Adrenal gland (tissue), 9 donors: ENCODE measurements at regions not wholly inside any gene's neighbourhood (a gene's known extent, or its start where the extent isn't known, plus 50 kb on each side); places are given as distances from the start of the nearest gene placed in this dataset.

Source experiments
- DNase-seq, 7 donors: peaks; one replicate each; pipeline ENCODE4 v3.0.0-alpha.2; 2019 to 2020
- H3K27ac ChIP-seq, 5 donors: fragments of 200-600 bp; sonication (generic) in 4 of 5; 1 replicate in 3 of 5; 2 replicates in 2 of 5; pipeline versions ENCODE4 v1.5.1 to v1.8.0; 2016 to 2020; ENCODE audit warnings: mild to moderate bottlenecking in 1 of 5
- H3K27me3 ChIP-seq: fragments of 200-600 bp; 2 replicates; pipeline ENCODE4 v1.8.0; 2021
- H3K36me3 ChIP-seq, 2 donors: fragments of 200-600 bp; replicated peaks in 1 of 2; 1 replicate in 1 of 2; 2 replicates in 1 of 2; pipeline versions ENCODE4 v1.5.1 to v1.8.0; 2018 to 2022
- H3K4me1 ChIP-seq, 2 donors: fragments of 200-600 bp; replicated peaks in 1 of 2; 1 replicate in 1 of 2; 2 replicates in 1 of 2; pipeline versions ENCODE4 v1.5.1 to v1.8.0; 2018 to 2021
- H3K4me3 ChIP-seq, 4 donors: fragments of 200-600 bp; sonication (generic) in 3 of 4; one replicate each; pipeline ENCODE4 v1.5.1; 2016 to 2018
- H3K9me3 ChIP-seq, 3 donors: fragments of 200-600 bp; sonication (generic) in 1 of 3; replicated peaks in 1 of 3; 1 replicate in 2 of 3; 2 replicates in 1 of 3; pipeline versions ENCODE4 v1.5.1 to v1.8.0; 2016 to 2021
- POLR2A ChIP-seq, 2 donors: fragments of 450-650 bp; IDR thresholded peaks; one replicate each; pipeline ENCODE4 v1.6.1; 2017; ENCODE audit warnings: antibody characterized with exemption in 2 of 2, mild to moderate bottlenecking in 2 of 2, moderate library complexity in 1 of 2
- WGBS, 4 donors: extraction: QIAGEN DNeasy Blood & Tissue Kit in 2 of 4; methylation state at CpG; one replicate each; pipeline versions ENCODE4 v1.1.5 to v1.1.7; 2013 to 2017; 5-methylcytosine and 5-hydroxymethylcytosine counted together
- intact Hi-C, 2 donors: fragments of 100-400 bp; cut with DNase I; formaldehyde crosslinking; loops; one replicate each; pipeline versions ENCODE4 v1.14.1 to v1.15.0; 2022 to 2023
- TF ChIP-seq, protein P1 (sequence below), 6 experiments: fragments of 450-650 bp in 4 of 6; fragments of 200-600 bp in 2 of 6; sonication (generic) in 1 of 6; IDR thresholded peaks; 1 replicate in 5 of 6; 2 replicates in 1 of 6; pipeline versions ENCODE4 v1.5.1 to v1.8.0; 2016 to 2021; ENCODE audit warnings: antibody characterized with exemption in 6 of 6, mild to moderate bottlenecking in 2 of 6, moderate library complexity in 1 of 6
- donor health status: healthy with polysubstance abuse.
- donor health status: Bipolar disorder and iron deficiency.
- donor health status: DM: yes; HTN: yes; CAD: no.
- donor health status: DM: no; HTN: no; CAD: no.
- donor health status: DM: no; HTN: no; CAD: no.

DNA sequence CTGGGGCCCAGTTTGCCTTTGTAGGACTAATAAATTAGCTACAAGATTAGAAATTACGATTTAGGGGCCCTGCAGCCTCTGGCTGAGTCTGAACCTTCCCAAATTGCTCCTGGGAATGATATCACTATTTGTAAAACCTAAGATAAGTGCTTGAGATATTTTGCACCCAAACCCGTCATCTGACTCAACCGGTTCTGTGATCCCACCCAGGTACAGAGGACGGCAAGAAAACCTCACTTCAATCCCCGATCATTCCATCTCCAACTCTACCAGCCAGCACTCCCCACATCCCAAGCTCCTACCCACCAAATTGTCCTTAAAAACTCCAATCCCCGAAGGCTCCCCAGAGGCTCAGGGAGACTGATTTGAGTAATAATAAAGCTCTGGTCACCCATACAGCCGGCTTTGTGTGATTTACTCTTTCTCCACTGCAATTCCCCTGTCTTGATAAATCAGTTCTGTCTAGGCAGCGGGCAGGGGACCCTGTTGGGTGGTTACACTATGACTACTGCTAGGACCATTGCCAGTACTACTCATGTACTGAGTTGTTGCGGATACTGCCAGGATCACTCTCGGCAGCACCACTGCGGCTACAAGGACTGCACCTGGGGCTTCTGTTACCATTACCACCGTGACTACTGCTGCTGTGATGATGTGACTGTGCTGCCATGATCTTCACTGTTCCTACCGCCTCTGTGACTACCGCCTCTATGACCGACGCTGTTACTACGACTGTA is 73.1 kb downstream of the IRF8 start:
- H3K36me3 ChIP-seq = no peaks in the 10 kb centered on the region
- H3K27me3 ChIP-seq = no peaks in the 10 kb centered on the region
- no peaks in the 10 kb centered on the region for H3K4me1 ChIP-seq
- H3K27ac ChIP-seq = no peak overlapping the region
- H3K4me3 ChIP-seq = no peak overlapping the region
- 86 to 88% (median 87%) methylated on average over 16 to 17 of the region's 17 CpGs for WGBS, 4 donors
- intact Hi-C loops = no loop called here
- H3K9me3 ChIP-seq = no peaks in the 10 kb centered on the region
- no peak for DNase-seq
- no peak for TF ChIP-seq POLR2A (IDR thresholded peaks at IDR 0.05)
- TF ChIP-seq, protein P1, sequence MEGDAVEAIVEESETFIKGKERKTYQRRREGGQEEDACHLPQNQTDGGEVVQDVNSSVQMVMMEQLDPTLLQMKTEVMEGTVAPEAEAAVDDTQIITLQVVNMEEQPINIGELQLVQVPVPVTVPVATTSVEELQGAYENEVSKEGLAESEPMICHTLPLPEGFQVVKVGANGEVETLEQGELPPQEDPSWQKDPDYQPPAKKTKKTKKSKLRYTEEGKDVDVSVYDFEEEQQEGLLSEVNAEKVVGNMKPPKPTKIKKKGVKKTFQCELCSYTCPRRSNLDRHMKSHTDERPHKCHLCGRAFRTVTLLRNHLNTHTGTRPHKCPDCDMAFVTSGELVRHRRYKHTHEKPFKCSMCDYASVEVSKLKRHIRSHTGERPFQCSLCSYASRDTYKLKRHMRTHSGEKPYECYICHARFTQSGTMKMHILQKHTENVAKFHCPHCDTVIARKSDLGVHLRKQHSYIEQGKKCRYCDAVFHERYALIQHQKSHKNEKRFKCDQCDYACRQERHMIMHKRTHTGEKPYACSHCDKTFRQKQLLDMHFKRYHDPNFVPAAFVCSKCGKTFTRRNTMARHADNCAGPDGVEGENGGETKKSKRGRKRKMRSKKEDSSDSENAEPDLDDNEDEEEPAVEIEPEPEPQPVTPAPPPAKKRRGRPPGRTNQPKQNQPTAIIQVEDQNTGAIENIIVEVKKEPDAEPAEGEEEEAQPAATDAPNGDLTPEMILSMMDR (IDR thresholded peaks at IDR 0.05) = no peak

DNA sequence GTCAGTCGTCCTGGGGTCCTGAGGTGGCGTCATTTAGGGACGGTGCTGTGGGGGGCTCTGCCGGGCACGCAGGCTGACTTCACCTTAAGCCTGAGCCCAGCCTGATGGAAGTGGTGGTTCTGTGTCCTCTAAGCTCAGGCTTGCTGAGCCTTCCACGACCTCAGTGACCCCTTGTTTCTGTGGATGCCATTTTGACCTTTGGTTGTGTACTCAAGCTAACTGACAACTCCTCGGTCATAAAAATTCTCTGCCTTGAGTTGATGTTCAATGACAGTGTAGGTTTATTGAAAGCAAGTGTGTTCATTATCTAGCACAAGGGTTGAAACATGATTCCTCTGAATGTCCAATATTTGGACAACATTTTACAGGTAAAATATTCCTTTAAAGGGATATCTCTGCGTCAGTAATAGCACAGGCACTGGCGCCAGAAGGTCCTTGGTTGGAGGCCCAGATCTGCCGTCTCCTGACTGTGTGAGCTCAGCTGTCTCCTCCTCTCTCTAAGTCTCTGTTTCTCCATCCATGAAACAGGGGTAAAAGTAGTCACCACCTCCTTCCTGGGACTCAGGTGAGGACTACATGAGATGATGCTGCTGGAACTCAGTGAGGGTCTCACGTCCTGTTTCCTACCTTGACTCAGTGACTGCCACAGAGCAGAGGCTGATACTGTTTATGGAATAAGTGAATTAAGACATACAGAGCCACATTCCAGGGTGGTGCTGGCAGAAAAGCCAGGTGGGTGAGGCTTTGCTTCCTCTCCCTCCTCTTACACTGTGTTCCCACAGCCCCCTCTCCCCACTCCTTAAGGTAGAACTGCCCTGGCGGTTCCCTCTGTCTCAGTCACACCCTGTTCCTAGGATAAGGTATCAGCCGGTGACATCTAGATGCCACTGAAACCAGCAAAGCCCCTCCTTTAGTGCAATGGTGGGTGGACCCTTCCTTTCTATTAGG is 75.7 kb downstream of the IRF8 start:
- WGBS, 4 donors = 52 to 73% (median 66%) methylated on average over 9 to 13 of the region's 13 CpGs
- Histone ChIP-seq H3K9me3 (no peaks in the 10 kb centered on the region), H3K27ac (no peak overlapping the region), H3K4me3 (no peak overlapping the region), H3K27me3 (no peaks in the 10 kb centered on the region), H3K4me1 (no peaks in the 10 kb centered on the region), H3K36me3 (no peaks in the 10 kb centered on the region)
- intact Hi-C loops = no loop called here
- DNase-seq = no peak
- no peak for TF ChIP-seq POLR2A (IDR thresholded peaks at IDR 0.05)
- TF ChIP-seq, protein P1 (IDR thresholded peaks at IDR 0.05) = no peak

DNA sequence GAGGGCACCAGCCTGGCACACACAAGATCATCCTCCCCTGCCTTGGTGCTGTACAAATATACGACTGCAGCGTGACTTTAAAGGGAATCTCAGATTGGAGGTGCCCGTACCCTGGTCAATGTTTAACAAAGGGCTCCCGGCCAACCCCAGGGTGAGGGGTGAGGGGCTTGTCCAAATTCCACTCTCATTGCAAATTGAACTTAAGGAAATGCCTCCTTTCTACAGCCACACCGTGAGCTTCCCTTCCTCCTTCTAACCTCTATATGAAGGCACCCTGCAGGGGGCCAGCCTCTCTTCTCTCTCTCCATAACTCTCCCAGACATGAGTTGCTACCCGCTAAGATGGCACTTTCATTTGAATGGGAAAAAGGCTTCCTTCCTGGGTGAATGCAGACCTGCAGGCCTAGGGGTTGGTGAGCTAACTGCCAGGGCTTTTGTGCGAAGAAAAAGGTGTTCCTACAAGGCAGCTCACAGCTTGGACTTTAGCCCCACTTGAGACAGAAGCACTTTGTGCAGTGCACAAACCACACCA is 76.6 kb downstream of the IRF8 start:
- TF ChIP-seq, protein P1 (IDR thresholded peaks at IDR 0.05) = no peak
- Histone ChIP-seq H3K36me3 (no peaks in the 10 kb centered on the region), H3K4me1 (no peaks in the 10 kb centered on the region), H3K4me3 (no peak overlapping the region), H3K9me3 (no peaks in the 10 kb centered on the region), H3K27me3 (no peaks in the 10 kb centered on the region), H3K27ac (no peak overlapping the region)
- no peak for DNase-seq
- 68 to 84% (median 72%) methylated on average over 6 to 7 of the region's 7 CpGs for WGBS, 4 donors
- intact Hi-C loops = no loop called here

DNA sequence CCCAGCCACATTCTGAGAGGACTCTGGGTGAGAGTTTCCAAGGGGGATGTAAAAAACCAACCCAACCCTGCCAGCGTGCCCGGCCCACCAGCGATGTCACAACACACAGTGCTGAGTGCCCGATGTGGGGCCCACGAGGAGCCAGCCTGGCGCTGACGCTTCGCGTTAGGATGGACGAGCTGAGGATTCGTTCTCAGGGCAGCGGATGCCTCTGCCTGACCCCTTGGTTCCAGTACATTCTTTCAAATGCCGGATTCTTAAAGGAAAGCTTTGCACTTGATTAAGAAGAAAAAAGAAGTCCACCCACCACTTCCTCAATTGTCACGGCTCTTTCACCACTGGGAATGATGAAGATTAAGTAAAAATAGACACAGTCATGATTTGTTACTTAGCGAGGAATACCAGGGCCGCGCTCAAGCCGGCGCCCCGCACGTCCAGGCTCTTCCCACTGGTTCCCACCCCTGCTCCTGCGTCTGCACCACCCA is 79.4 kb downstream of the IRF8 start:
- WGBS, 4 donors = 31 to 39% (median 37%) methylated on average over 18 to 22 of the region's 22 CpGs
- TF ChIP-seq, protein P1 (IDR thresholded peaks at IDR 0.05) = no peak
- TF ChIP-seq POLR2A (IDR thresholded peaks at IDR 0.05) = no peak
- Histone ChIP-seq H3K27me3 (no peaks in the 10 kb centered on the region), H3K36me3 (no peaks in the 10 kb centered on the region), H3K4me3 (no peak overlapping the region), H3K9me3 (no peaks in the 10 kb centered on the region), H3K4me1 (no peaks in the 10 kb centered on the region), H3K27ac (peak overlapping the region in 1 of 5 donors; percentile 76)
- intact Hi-C loops = no loop called here
- DNase-seq = peak in 3 of 7 donors; percentile 17 to 24 (median 23)
